LNCAP (cell line): ENCODE measurements at regions not wholly inside any gene's neighbourhood (a gene's known extent, or its start where the extent isn't known, plus 50 kb on each side); places are given as distances from the start of the nearest gene placed in this dataset.

Experiments
- CTCF ChIP-seq: fragments of 450-650 bp; IDR thresholded peaks from 2 replicates; pipeline ENCODE4 v1.5.1; 2017; ENCODE audit warnings: mild to moderate bottlenecking

- no peak for TF ChIP-seq CTCF
Observed at GRCh38 chr3:17915341-17915740, 172.9 kb upstream of the TBC1D5 start.

GRCh38 chr3:17913359-17913758 lies 170.9 kb upstream of the TBC1D5 start:
- no peak for TF ChIP-seq CTCF

- TF ChIP-seq CTCF, result no peak
Observed at GRCh38 chr3:17911986-17912760, 169.7 kb upstream of the TBC1D5 start.

- TF ChIP-seq CTCF, result no peak
Observed at GRCh38 chr3:17910922-17911321, 168.5 kb upstream of the TBC1D5 start.

- no peak for TF ChIP-seq CTCF
Observed at GRCh38 chr3:17909714-17910113, 167.3 kb upstream of the TBC1D5 start.

- TF ChIP-seq CTCF, result no peak
Observed at GRCh38 chr3:17908399-17909191, 166.2 kb upstream of the TBC1D5 start.

GRCh38 chr3:17905996-17906395 lies 163.6 kb upstream of the TBC1D5 start:
- no peak for TF ChIP-seq CTCF
